ENCODE measurements at regions not wholly inside any gene's neighbourhood (a gene's known extent, or its start where the extent isn't known, plus 50 kb on each side); places are given as distances from the start of the nearest gene placed in this dataset.
"Not testable (repeated sequence)": the region's sequence is repeated elsewhere in the genome, so short reads cannot be mapped to it uniquely, and the experiment has no call there.

DNA sequence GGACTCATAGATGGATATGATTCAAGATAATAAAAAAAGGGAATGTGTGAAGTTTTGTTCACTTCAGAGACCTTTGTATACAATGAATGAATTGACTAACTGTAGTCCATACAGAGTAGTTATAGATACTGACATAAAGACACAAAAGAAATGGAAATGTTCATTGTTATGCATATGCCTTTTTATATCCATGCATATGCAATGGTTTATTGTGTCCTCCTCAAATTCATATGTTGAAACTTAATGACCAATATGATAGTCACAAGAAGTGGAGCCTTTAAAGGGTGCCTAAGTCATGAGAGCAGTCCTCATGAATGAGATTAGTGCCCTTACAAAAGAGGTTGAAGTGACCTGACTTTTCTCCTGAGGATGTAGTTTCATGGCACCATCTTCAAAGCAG is 467.5 kb upstream of the NDST4 start:
- H3K36me3 ChIP-seq (ENCODE audit: control insufficient read depth, insufficient read depth, low read length) = no peaks in the 10 kb centered on the region
- H3K4me3 ChIP-seq (ENCODE audit: low read depth, low read length) = no peak overlapping the region
- no peaks in the 10 kb centered on the region for H3K9me3 ChIP-seq (ENCODE audit: control insufficient read depth, insufficient read depth, low read length)
- H3K27ac ChIP-seq (ENCODE audit: low read depth, low read length) = no peak overlapping the region
- DNase-seq (ENCODE audit: low read depth in 4 of 6, low spot score in 6 of 6) = no peak
- H3K4me1 ChIP-seq (ENCODE audit: control insufficient read depth, insufficient read depth, low read length) = no peaks in the 10 kb centered on the region
- H3K27me3 ChIP-seq (ENCODE audit: control insufficient read depth, insufficient read depth, low read length) = no peaks in the 10 kb centered on the region

DNA sequence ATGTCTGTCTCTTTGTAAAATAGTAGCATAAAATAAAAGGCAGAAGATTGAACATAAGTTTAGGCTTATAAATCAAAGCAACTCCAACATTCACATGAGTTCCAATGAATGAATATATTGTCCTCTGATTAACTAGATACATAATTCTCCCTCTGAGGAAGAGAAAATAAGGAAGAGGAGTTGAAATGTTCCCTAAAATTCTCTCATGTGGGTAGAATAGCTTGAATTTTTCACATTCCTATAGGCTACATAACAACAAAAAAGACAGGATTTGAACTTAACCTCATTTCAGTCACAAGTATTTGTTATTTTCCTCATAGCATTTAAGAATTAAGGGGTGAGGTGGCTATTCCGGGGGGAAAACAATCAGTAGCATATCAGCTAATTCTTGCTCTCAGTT is 462.4 kb upstream of the NDST4 start:
- no peaks in the 10 kb centered on the region for H3K4me1 ChIP-seq (ENCODE audit: control insufficient read depth, insufficient read depth, low read length)
- no peaks in the 10 kb centered on the region for H3K36me3 ChIP-seq (ENCODE audit: control insufficient read depth, insufficient read depth, low read length)
- no peak overlapping the region for H3K27ac ChIP-seq (ENCODE audit: low read depth, low read length)
- WGBS (ENCODE audit: insufficient coverage) = no CpG with 5 or more reads among the region's 1 CpG
- no peak overlapping the region for H3K4me3 ChIP-seq (ENCODE audit: low read depth, low read length)
- no peaks in the 10 kb centered on the region for H3K27me3 ChIP-seq (ENCODE audit: control insufficient read depth, insufficient read depth, low read length)
- H3K9me3 ChIP-seq (ENCODE audit: control insufficient read depth, insufficient read depth, low read length) = no peaks in the 10 kb centered on the region
- DNase-seq (ENCODE audit: low read depth in 4 of 6, low spot score in 6 of 6) = no peak

DNA sequence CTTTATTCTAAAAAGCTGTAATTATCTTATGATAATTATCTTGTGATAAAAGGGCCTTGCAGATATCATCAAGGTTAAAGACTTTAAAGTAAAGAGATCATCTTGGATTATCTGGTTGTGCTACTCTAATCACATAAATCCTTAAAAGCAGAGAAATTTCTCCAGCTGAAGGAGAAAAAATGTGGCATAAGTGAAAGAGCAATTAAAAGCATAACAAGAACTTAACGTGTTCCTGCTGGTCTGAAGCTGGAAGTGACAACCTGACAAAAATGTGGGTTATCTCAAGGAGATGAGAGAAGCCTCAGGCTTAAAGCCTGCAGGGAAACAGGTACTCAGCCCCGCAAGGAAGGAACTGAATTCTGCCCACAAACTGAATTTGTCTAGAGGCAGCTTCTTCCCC is 449.1 kb upstream of the NDST4 start:
- DNase-seq (ENCODE audit: low read depth in 4 of 6, low spot score in 6 of 6) = no peak
- 45% methylated on average over 1 of the region's 2 CpGs for WGBS (ENCODE audit: insufficient coverage)
- no peaks in the 10 kb centered on the region for H3K9me3 ChIP-seq (ENCODE audit: control insufficient read depth, insufficient read depth, low read length)
- no peaks in the 10 kb centered on the region for H3K27me3 ChIP-seq (ENCODE audit: control insufficient read depth, insufficient read depth, low read length)
- no peaks in the 10 kb centered on the region for H3K36me3 ChIP-seq (ENCODE audit: control insufficient read depth, insufficient read depth, low read length)
- no peak overlapping the region for H3K27ac ChIP-seq (ENCODE audit: low read depth, low read length)
- no peaks in the 10 kb centered on the region for H3K4me1 ChIP-seq (ENCODE audit: control insufficient read depth, insufficient read depth, low read length)
- H3K4me3 ChIP-seq (ENCODE audit: low read depth, low read length) = no peak overlapping the region

DNA sequence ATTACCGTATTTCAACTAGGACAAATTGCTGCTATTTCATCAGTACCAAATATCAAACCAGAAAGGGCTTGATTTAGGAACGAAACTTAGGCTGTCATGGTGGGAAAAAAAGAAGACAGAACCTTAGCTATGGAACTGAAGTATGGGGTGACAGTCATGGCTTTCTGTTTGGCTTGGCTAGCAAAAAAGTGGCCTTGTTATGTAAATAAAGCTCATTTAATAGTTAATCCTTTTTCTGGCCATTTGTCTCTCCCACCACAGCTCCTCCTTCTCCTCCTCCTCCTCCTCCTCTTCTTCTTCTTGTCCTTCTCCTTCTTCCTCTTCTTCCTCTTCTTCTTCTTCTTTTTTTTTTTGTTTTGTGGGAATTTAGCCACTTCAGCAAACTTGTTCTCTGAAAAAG is 434.7 kb upstream of the NDST4 start:
- H3K9me3 ChIP-seq (ENCODE audit: control insufficient read depth, insufficient read depth, low read length) = no peaks in the 10 kb centered on the region
- no peaks in the 10 kb centered on the region for H3K27me3 ChIP-seq (ENCODE audit: control insufficient read depth, insufficient read depth, low read length)
- no CpG with 5 or more reads among the region's 2 CpGs for WGBS (ENCODE audit: insufficient coverage)
- DNase-seq (ENCODE audit: low read depth in 4 of 6, low spot score in 6 of 6) = no peak
- H3K4me3 ChIP-seq (ENCODE audit: low read depth, low read length) = no peak overlapping the region
- H3K4me1 ChIP-seq (ENCODE audit: control insufficient read depth, insufficient read depth, low read length) = no peaks in the 10 kb centered on the region
- no peaks in the 10 kb centered on the region for H3K36me3 ChIP-seq (ENCODE audit: control insufficient read depth, insufficient read depth, low read length)
- H3K27ac ChIP-seq (ENCODE audit: low read depth, low read length) = no peak overlapping the region

DNA sequence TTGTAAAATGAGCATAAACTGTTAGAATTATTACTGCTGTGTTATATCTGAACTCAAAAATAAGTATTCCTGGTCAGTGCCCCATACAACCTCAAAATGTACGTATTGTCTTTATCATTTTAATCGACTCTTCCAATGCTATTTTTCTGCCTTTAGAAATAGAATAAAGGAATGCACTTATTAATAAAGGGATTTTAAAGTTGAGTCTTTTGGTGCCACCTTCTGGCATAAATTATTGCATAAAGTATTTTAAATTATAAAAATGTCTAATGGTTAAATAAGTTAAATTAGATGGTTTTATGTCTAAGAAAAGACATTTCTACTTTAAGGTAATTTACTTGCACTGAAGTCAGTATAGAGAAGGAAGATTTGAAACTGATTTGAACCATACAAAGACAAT is 424.0 kb upstream of the NDST4 start:
- no peaks in the 10 kb centered on the region for H3K27me3 ChIP-seq (ENCODE audit: control insufficient read depth, insufficient read depth, low read length)
- H3K36me3 ChIP-seq (ENCODE audit: control insufficient read depth, insufficient read depth, low read length) = no peaks in the 10 kb centered on the region
- no peak overlapping the region for H3K4me3 ChIP-seq (ENCODE audit: low read depth, low read length)
- no CpG with 5 or more reads among the region's 2 CpGs for WGBS (ENCODE audit: insufficient coverage)
- no peaks in the 10 kb centered on the region for H3K9me3 ChIP-seq (ENCODE audit: control insufficient read depth, insufficient read depth, low read length)
- H3K4me1 ChIP-seq (ENCODE audit: control insufficient read depth, insufficient read depth, low read length) = no peaks in the 10 kb centered on the region
- no peak overlapping the region for H3K27ac ChIP-seq (ENCODE audit: low read depth, low read length)
- DNase-seq (ENCODE audit: low read depth in 4 of 6, low spot score in 6 of 6) = peak in 4 of 6 donors; percentile 7 to 63 (median 14)

DNA sequence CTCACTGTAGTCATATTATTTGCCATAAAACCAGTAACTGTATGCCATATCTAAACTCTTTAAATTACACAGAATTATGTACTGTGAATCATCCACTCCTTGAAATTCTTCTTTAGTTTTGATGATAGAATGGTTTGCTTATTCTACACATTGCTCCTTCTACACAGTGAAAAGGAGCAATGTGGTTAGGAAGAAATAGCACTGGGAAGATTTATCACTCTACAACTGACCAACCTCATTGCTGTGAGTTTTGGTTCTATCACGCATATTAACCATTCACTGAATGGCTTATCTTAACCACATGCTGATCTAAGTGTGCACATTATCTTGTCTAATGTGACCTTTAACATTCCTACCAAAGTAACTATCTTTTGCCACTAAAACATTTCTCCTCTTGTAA is 415.7 kb upstream of the NDST4 start:
- Histone ChIP-seq H3K27ac (ENCODE audit: low read depth, low read length) (no peak overlapping the region), H3K36me3 (ENCODE audit: control insufficient read depth, insufficient read depth, low read length) (no peaks in the 10 kb centered on the region), H3K4me3 (ENCODE audit: low read depth, low read length) (no peak overlapping the region), H3K4me1 (ENCODE audit: control insufficient read depth, insufficient read depth, low read length) (no peaks in the 10 kb centered on the region), H3K27me3 (ENCODE audit: control insufficient read depth, insufficient read depth, low read length) (no peaks in the 10 kb centered on the region), H3K9me3 (ENCODE audit: control insufficient read depth, insufficient read depth, low read length) (no peaks in the 10 kb centered on the region)
- WGBS (ENCODE audit: insufficient coverage) = no CpG with 5 or more reads among the region's 1 CpG
- DNase-seq (ENCODE audit: low read depth in 4 of 6, low spot score in 6 of 6) = no peak

DNA sequence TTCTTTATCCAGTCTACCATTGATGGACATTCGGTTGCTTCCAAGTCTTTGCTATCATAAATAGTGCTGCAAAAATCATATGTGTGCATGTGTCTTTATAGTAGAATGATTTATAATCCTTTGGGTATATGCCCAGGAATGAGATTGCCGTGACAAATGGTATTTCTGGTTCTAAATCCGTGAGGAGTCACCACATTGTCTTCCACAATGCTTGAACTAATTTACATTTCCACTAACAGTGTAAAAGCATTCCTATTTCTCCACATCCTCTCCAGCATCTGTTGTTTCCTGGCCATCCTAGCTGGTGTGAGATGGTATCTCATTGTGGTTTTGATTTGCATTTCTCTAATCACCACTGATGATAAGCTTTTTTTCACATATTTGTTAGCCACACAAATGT is 406.1 kb upstream of the NDST4 start:
- not testable (repeated sequence) for H3K4me1 ChIP-seq (ENCODE audit: control insufficient read depth, insufficient read depth, low read length); H3K9me3 ChIP-seq (ENCODE audit: control insufficient read depth, insufficient read depth, low read length); DNase-seq (ENCODE audit: low read depth in 4 of 6, low spot score in 6 of 6); H3K4me3 ChIP-seq (ENCODE audit: low read depth, low read length); H3K27me3 ChIP-seq (ENCODE audit: control insufficient read depth, insufficient read depth, low read length); H3K27ac ChIP-seq (ENCODE audit: low read depth, low read length); H3K36me3 ChIP-seq (ENCODE audit: control insufficient read depth, insufficient read depth, low read length)
- WGBS (ENCODE audit: insufficient coverage) = 80% methylated on average over 1 of the region's 3 CpGs

DNA sequence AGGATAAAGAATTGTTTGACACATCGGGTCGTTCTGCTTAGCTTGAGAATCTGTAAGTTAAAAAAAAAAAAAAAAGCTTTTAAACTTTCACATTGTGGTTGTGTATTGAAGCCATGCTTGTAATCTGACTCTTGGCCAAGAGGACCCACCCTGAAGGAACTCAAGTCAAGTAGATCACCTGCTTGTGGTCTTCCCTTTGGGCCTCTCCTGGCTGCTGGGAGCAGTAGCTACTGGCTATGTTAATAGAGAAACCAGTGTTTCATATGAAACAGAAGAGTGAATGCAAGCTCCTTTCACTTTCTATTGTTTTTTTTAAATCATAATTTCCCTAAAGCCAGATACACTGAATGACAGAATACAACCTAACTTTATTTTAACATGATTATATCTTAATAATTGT is 402.4 kb upstream of the NDST4 start:
- no peaks in the 10 kb centered on the region for H3K27me3 ChIP-seq (ENCODE audit: control insufficient read depth, insufficient read depth, low read length)
- no peaks in the 10 kb centered on the region for H3K4me1 ChIP-seq (ENCODE audit: control insufficient read depth, insufficient read depth, low read length)
- DNase-seq (ENCODE audit: low read depth in 4 of 6, low spot score in 6 of 6) = no peak
- H3K9me3 ChIP-seq (ENCODE audit: control insufficient read depth, insufficient read depth, low read length) = no peaks in the 10 kb centered on the region
- no peaks in the 10 kb centered on the region for H3K36me3 ChIP-seq (ENCODE audit: control insufficient read depth, insufficient read depth, low read length)
- WGBS (ENCODE audit: insufficient coverage) = no CpG with 5 or more reads among the region's 2 CpGs
- H3K27ac ChIP-seq (ENCODE audit: low read depth, low read length) = no peak overlapping the region
- H3K4me3 ChIP-seq (ENCODE audit: low read depth, low read length) = no peak overlapping the region

DNA sequence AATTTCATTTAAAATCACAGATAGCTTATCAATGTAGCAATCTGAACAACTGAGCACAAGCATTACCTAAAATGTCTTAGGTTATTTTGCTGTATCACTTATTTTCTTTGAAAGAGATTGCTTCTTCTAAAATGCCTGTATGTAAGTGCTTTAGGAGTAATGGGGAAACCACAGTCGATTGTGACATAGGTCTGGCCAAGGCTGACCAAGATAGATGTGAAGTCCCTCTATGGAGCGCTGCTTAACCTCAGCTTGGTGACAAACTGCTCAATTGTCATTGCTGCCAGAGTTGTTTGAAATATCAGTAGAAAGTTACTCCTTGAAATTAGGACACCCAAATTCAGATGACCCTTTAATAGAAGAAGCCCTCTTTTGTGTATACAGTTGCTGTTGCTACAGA is 401.9 kb upstream of the NDST4 start:
- no peak for DNase-seq (ENCODE audit: low read depth in 4 of 6, low spot score in 6 of 6)
- no peak overlapping the region for H3K4me3 ChIP-seq (ENCODE audit: low read depth, low read length)
- H3K27ac ChIP-seq (ENCODE audit: low read depth, low read length) = no peak overlapping the region
- no peaks in the 10 kb centered on the region for H3K27me3 ChIP-seq (ENCODE audit: control insufficient read depth, insufficient read depth, low read length)
- no peaks in the 10 kb centered on the region for H3K9me3 ChIP-seq (ENCODE audit: control insufficient read depth, insufficient read depth, low read length)
- H3K36me3 ChIP-seq (ENCODE audit: control insufficient read depth, insufficient read depth, low read length) = no peaks in the 10 kb centered on the region
- 93% methylated on average over 2 of the region's 2 CpGs for WGBS (ENCODE audit: insufficient coverage)
- no peaks in the 10 kb centered on the region for H3K4me1 ChIP-seq (ENCODE audit: control insufficient read depth, insufficient read depth, low read length)

DNA sequence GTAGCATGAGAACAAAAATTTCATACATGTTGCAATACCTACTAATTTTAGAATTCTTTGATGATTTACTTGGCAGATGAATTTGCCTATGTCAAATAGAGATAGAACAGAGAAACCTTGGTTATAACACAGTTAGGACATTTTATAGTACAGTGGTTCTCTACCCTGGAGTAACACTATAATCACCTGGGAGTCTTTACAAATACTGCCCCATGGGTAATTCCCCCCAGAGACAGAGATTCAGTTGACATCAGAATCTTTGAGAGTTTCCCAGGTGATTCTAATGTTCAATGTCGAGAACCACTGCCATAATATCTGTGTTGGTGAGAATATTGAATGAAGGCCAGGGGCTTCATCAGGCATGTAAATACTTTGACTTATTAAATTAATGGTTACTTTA is 401.3 kb upstream of the NDST4 start:
- H3K27ac ChIP-seq (ENCODE audit: low read depth, low read length) = no peak overlapping the region
- H3K36me3 ChIP-seq (ENCODE audit: control insufficient read depth, insufficient read depth, low read length) = no peaks in the 10 kb centered on the region
- no peaks in the 10 kb centered on the region for H3K9me3 ChIP-seq (ENCODE audit: control insufficient read depth, insufficient read depth, low read length)
- H3K27me3 ChIP-seq (ENCODE audit: control insufficient read depth, insufficient read depth, low read length) = no peaks in the 10 kb centered on the region
- H3K4me1 ChIP-seq (ENCODE audit: control insufficient read depth, insufficient read depth, low read length) = no peaks in the 10 kb centered on the region
- H3K4me3 ChIP-seq (ENCODE audit: low read depth, low read length) = no peak overlapping the region
- WGBS (ENCODE audit: insufficient coverage) = no CpG with 5 or more reads among the region's 1 CpG
- no peak for DNase-seq (ENCODE audit: low read depth in 4 of 6, low spot score in 6 of 6)

DNA sequence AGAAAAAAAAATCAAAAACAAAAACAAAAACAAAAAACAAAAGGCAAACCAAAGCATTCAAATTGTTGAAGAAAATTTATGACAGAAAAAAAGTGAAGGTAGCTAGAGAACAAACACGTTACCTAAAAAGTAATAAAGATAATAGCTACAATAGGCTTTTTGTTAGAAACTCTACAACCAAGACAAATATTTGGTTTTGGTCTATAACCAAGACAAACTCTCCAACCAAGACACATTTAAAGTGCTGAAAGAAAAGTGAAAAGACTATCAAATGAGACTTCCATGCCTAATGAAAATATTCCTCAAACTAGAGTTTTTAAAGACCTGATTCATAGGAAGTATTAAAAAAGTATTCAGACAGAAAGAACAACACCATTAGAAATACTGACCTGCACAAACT is 391.9 kb upstream of the NDST4 start:
- Histone ChIP-seq H3K27ac (ENCODE audit: low read depth, low read length) (no peak overlapping the region), H3K9me3 (ENCODE audit: control insufficient read depth, insufficient read depth, low read length) (no peaks in the 10 kb centered on the region), H3K4me3 (ENCODE audit: low read depth, low read length) (no peak overlapping the region), H3K36me3 (ENCODE audit: control insufficient read depth, insufficient read depth, low read length) (no peaks in the 10 kb centered on the region), H3K4me1 (ENCODE audit: control insufficient read depth, insufficient read depth, low read length) (no peaks in the 10 kb centered on the region), H3K27me3 (ENCODE audit: control insufficient read depth, insufficient read depth, low read length) (no peaks in the 10 kb centered on the region)
- no CpG with 5 or more reads among the region's 1 CpG for WGBS (ENCODE audit: insufficient coverage)
- DNase-seq (ENCODE audit: low read depth in 4 of 6, low spot score in 6 of 6) = no peak

Measured in spinal cord (tissue), 9 donors.